CD4-positive, alpha-beta T cell treated with Interferon gamma for 1 hour (primary cell): ENCODE measurements at regions not wholly inside any gene's neighbourhood (a gene's known extent, or its start where the extent isn't known, plus 50 kb on each side); places are given as distances from the start of the nearest gene placed in this dataset.

Source experiments
- DNase-seq: peaks from one replicate; pipeline ENCODE4 v3.0.0-alpha.2; 2020

- DNase-seq = no peak
Observed at GRCh38 chr6:30806581-30807183, 62.3 kb upstream of the IER3 start.

GRCh38 chr6:30804333-30804732, 60.0 kb upstream of the IER3 start:
- DNase-seq = no peak

- no peak for DNase-seq
Observed at GRCh38 chr6:30802731-30803130, 58.4 kb upstream of the IER3 start.

GRCh38 chr6:30801950-30802349, 57.6 kb upstream of the IER3 start:
- no peak for DNase-seq

GRCh38 chr6:30800871-30801270, 56.5 kb upstream of the IER3 start:
- no peak for DNase-seq

- no peak for DNase-seq
Observed at GRCh38 chr6:30799210-30799609, 54.9 kb upstream of the IER3 start.

- DNase-seq = no peak
Observed at GRCh38 chr6:30798494-30798893, 54.1 kb upstream of the IER3 start.

GRCh38 chr6:30795549-30796293, 51.4 kb upstream of the IER3 start:
- no peak for DNase-seq
